ENCODE measurements at regions not wholly inside any gene's neighbourhood (a gene's known extent, or its start where the extent isn't known, plus 50 kb on each side); places are given as distances from the start of the nearest gene placed in this dataset.

DNA sequence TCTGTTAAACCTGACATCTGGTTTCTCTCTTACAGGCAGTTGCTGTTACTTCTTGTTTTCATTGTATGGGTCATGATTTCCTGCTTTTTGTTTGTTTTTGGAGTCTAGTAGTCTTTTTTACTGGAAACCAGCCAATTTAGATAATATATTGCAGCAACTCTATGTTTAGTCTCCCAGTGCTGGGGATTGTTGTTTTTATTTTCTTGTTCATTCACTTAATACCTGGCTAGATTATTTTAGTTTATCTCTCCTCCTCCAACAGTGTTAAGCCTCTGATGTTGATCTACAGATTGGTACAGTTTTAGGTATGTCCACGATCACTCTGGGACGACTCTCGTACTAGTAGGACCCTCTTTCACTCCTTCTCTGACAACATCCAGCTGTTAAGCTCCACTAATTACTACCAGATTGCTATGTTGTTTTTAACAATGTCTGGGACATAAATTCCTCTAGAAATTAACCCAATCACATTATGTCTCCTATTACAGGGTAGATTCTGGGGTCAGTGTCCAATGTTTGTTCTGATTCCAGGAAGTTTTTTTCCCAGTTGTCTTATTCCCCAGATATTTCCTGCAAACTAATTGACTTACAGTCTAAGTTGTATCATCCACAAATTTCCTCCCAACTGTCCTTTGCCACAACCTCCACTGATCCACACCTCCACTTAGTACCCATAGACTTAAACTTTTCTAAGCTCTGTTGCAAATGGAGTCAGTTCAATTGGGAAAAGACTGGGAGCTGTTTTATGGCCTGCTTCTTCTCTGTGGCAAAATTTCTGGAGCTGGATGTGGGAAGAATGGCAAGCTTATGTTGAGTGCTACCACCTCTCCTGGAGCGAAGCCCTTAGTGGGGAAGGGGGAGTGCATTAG is 1280.6 kb upstream of the CNTN5 start:
- Histone ChIP-seq H3K4me3 (replicated peaks in 1 of 3) (no peak overlapping the region), H3K4me1 (no peaks in the 10 kb centered on the region), H3K27ac (no peak overlapping the region), H3K9me3 (no peaks in the 10 kb centered on the region), H3K36me3 (no peaks in the 10 kb centered on the region), H3K27me3 (no peaks in the 10 kb centered on the region)
- no peak for DNase-seq
- intact Hi-C loops (cut with DNase I) = no loop called here
- 46 to 58% methylated on average over 4 of the region's 4 CpGs for WGBS, 2 donors
- no peak for TF ChIP-seq POLR2A (IDR thresholded peaks at IDR 0.05)
- TF ChIP-seq, protein P1, sequence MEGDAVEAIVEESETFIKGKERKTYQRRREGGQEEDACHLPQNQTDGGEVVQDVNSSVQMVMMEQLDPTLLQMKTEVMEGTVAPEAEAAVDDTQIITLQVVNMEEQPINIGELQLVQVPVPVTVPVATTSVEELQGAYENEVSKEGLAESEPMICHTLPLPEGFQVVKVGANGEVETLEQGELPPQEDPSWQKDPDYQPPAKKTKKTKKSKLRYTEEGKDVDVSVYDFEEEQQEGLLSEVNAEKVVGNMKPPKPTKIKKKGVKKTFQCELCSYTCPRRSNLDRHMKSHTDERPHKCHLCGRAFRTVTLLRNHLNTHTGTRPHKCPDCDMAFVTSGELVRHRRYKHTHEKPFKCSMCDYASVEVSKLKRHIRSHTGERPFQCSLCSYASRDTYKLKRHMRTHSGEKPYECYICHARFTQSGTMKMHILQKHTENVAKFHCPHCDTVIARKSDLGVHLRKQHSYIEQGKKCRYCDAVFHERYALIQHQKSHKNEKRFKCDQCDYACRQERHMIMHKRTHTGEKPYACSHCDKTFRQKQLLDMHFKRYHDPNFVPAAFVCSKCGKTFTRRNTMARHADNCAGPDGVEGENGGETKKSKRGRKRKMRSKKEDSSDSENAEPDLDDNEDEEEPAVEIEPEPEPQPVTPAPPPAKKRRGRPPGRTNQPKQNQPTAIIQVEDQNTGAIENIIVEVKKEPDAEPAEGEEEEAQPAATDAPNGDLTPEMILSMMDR (IDR thresholded peaks at IDR 0.05) = no peak

DNA sequence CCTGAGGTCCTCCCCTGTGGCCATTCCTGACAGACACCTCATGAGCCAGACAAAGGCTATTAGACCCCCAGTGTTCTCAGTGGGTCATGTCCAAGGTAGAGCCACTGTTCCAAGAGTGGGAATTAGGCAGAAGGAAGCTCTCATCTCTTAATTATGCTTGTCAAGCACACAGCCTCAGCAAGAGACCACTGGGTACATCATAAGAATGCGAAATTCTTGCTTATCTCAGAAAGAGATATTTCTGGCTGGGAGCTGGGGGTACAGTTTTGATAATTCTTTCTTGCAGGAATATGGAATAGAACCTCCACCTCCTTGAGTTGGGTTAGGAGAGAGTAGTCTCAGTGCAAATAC is 1280.0 kb upstream of the CNTN5 start:
- DNase-seq = no peak
- Histone ChIP-seq H3K27me3 (no peaks in the 10 kb centered on the region), H3K4me1 (no peaks in the 10 kb centered on the region), H3K36me3 (no peaks in the 10 kb centered on the region), H3K4me3 (replicated peaks in 1 of 3) (no peak overlapping the region), H3K27ac (no peak overlapping the region), H3K9me3 (no peaks in the 10 kb centered on the region)
- intact Hi-C loops (cut with DNase I) = no loop called here
- TF ChIP-seq, protein P1 (IDR thresholded peaks at IDR 0.05) = no peak
- no peak for TF ChIP-seq POLR2A (IDR thresholded peaks at IDR 0.05)
- 94 to 96% methylated on average over 1 of the region's 1 CpG for WGBS, 2 donors

DNA sequence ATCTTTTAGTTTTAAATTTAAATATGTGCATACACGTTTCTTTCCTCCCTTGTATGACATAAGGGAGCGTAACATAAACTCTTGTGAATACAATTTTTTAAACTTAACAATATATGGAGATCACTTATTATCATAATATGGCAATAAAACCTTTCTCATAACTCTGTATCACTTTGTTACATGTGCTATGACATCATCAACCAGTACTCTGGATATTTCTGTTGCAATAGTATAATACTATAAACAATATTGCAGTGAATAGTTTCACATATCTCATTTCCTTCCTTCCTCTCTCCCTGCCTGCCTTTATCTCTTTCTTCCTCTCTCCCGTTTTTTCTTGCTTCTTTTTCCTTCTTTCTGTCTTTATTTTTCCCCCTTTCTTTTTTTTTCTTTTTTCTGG is 1278.0 kb upstream of the CNTN5 start:
- no peaks in the 10 kb centered on the region for H3K9me3 ChIP-seq
- no peak for DNase-seq
- H3K4me1 ChIP-seq = no peaks in the 10 kb centered on the region
- no peaks in the 10 kb centered on the region for H3K27me3 ChIP-seq
- 61 to 79% methylated on average over 3 of the region's 3 CpGs for WGBS, 2 donors
- H3K27ac ChIP-seq = no peak overlapping the region
- no peaks in the 10 kb centered on the region for H3K36me3 ChIP-seq
- no peak overlapping the region for H3K4me3 ChIP-seq (replicated peaks in 1 of 3)
- intact Hi-C loops (cut with DNase I) = no loop called here
- TF ChIP-seq POLR2A (IDR thresholded peaks at IDR 0.05) = no peak
- TF ChIP-seq, protein P1 (IDR thresholded peaks at IDR 0.05) = no peak

DNA sequence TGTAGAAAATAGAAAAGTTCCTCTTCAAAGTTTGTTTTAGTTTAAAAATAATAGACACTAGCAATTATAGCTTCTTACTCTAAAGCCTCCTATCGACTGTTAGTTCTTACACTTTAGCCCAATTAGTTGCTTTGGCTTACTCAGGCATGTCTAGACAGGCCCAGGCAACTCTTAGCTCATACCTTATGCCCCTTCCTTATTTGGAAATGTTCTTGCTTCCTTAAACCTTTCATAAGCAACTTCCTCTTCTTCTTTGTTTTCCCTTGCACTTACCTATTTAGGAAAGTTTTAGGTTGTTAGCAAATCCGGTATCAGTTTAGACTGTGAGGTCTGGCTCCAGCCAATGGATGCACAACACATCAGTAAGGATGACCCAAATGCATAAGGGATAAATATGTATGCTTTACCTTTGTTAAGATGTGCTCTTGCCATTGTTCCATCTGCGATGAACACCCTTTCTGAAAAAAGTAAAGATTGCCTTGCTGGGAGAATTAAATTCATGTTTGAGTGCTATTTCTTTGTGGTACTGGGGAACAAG is 1277.5 kb upstream of the CNTN5 start:
- Histone ChIP-seq H3K27me3 (no peaks in the 10 kb centered on the region), H3K27ac (no peak overlapping the region), H3K4me3 (replicated peaks in 1 of 3) (no peak overlapping the region), H3K9me3 (no peaks in the 10 kb centered on the region), H3K4me1 (no peaks in the 10 kb centered on the region), H3K36me3 (no peaks in the 10 kb centered on the region)
- intact Hi-C loops (cut with DNase I) = no loop called here
- TF ChIP-seq, protein P1 (IDR thresholded peaks at IDR 0.05) = no peak
- TF ChIP-seq POLR2A (IDR thresholded peaks at IDR 0.05) = no peak
- WGBS, 2 donors = 87 to 90% methylated on average over 3 of the region's 3 CpGs
- DNase-seq = no peak

DNA sequence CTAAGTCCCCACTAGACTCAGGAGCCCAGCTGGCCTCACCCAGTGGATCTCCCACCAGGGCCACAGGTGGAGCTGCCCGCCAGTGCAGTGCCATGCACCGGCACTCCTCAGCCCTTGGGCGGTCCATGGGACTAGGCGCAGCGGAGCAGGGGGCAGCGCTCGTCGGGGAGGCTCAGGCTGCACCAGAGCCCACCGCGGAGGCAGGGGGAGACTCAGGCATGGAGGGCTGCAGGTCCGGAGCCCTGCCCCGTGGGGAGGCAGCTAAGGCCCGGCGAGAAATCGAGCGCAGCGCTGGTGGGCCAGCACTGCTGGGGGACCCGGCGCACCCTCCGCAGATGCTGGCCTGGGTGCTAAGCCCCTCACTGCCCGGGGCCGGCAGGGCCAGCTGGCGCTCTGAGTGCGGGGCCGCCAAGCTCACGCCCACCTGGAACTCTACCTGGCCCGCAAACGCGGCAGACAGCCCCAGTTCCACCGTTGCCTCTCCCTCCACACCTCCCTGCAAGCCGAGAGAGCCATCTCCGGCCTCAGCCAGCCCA is 1275.2 kb upstream of the CNTN5 start:
- TF ChIP-seq, protein P1 (IDR thresholded peaks at IDR 0.05) = no peak
- TF ChIP-seq POLR2A (IDR thresholded peaks at IDR 0.05) = no peak
- Histone ChIP-seq H3K4me3 (replicated peaks in 1 of 3) (no peak overlapping the region), H3K9me3 (no peaks in the 10 kb centered on the region), H3K4me1 (no peaks in the 10 kb centered on the region), H3K27me3 (no peaks in the 10 kb centered on the region), H3K27ac (no peak overlapping the region), H3K36me3 (no peaks in the 10 kb centered on the region)
- 85 to 98% methylated on average over 8 to 30 of the region's 32 CpGs for WGBS, 2 donors
- DNase-seq = no peak
- intact Hi-C loops (cut with DNase I) = no loop called here
